GM19238 (cell line): ENCODE measurements at regions not wholly inside any gene's neighbourhood (a gene's known extent, or its start where the extent isn't known, plus 50 kb on each side); places are given as distances from the start of the nearest gene placed in this dataset.
"Not testable (repeated sequence)": the region's sequence is repeated elsewhere in the genome, so short reads cannot be mapped to it uniquely, and the experiment has no call there.

Experiments
- DNase-seq: peaks from one replicate; pipeline ENCODE4 v3.0.0; 2011; ENCODE audit warnings: low spot score; ENCODE audit not compliant: insufficient read length

DNA sequence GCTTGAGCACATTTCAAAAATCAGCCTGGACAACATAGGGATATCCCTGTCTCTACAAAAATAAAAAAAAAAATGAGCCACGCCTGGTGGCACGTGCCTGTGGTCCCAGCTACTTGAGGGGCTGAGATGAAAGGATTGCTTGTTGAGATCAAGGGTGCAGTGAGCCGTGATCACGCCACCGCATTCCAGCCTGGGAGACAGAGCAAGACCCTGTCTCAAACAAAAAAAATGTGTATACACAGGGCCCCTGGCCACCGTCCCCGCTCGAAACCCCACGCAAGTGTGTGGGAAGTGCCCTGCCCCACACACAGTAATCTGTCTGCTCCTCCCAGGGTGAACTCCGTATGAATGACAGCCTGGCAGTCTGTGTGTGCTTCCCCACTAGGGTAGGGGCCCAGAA, 93.0 kb upstream of the RPL38 start:
- no peak for DNase-seq

DNA sequence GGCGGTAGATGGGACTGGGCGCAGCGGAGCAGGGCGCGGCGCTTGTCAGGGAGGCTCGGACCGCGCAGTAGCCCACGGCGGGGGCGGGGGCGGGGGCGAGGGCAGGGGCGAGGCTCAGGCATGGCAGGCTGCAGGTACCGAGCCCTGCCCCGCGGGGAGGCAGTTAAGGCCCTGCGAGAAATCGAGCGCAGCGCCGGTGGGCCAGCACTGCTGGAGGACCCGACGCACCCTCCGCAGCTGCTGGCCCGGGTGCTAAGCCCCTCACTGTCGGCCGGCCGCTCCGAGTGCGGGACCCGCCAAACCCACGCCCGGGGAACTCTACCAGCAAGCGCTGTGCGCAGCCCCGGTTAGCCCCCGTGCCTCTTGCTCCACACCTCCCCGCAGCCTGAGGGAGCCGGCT, 90.2 kb upstream of the RPL38 start:
- DNase-seq = no peak

DNA sequence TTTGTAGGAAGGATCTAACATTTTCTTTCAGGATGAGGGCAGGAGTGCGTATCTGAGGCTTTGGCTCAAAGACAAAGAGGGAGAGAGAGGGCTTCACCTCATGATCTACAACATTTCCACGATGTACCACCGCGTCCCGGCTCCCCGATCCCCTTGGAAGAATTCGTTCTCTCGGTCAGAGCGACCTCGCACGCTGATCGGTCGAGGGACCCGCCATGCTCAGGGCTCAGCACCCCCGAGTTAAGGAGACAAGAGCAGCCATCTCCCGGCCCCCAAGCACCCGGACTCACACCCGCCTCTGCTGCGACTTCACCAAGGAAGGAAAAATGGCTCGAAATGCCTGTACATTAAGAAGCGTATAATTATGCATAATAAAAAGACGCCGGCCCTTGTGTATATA, 89.5 kb upstream of the RPL38 start:
- no peak for DNase-seq

DNA sequence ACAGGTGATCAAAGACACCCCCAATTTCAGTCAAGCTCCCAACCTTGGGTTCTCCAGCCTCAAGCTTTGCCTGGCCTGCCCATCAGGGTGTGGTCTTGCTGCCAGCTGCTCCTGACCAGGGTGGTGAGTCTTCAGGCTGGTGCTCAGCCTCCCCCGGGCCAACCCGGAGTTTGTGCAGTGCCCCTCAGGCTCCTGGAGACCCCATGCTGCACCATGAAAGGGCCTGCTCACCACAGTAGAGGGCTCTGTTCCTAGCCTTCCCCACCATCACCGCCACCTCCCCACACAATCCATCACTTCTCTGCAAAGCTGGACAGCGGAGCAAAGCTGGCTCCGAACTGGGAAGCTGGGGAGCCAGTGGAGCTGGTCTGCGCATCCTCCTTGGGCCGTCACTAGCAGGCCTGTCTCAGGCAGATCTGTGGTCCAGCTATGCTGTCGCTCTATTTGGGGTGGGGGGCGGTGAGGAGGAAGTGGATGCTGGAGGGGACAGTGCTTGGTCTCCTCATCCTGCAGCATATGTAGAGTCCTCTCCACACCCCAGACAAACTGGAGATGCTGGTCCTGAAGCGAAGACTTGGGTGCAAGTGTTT, 88.5 kb upstream of the RPL38 start:
- no peak for DNase-seq

DNA sequence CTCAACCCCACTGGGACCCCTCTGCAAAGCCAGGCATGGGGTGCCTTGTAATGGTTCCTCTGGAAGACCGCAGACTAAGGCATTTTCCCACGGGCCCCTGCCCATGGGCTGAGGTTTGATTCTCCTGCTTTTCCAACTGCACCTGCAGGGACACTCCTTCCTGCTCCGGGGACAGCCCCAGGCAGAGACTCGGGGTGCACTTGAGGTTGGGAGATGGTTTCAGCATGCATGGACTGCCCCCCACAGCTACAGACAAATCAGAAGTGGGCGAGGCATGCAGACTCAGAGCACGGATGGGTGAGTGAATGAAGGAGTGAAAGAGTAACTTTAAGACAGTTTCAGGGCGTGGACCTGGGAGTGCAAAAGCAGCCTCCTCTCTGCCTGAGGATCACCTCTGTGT, 87.9 kb upstream of the RPL38 start:
- DNase-seq = no peak

DNA sequence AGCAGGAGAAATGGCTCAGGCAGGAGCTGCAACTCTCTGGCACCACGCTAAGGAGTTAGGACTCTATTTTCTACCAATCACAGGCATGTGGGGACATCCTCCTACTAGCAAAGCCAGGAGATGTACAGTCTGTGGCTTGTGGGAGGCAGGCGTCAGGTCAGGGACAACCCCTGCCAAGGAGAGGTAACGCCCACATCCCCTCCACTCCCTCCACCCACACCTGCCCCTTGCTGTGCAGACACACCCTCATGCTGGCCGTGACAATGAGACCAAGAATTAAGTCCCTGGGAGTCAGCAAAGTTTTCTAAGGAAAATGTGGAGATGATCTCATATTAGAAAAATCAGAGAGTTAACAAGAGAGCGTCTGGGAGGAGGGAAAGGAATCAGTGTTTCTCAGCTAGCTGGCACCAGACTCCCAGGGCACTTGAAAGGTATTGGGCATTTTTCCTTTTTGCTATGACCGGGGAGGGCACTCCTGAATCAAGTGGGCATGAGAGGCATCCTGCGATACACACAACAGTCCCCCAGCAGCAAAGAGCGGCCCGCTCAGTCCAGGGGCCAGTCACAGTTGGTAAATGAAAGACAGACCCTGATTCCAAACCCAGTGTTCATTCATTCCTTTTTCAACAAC, 87.3 kb upstream of the RPL38 start:
- DNase-seq = no peak

DNA sequence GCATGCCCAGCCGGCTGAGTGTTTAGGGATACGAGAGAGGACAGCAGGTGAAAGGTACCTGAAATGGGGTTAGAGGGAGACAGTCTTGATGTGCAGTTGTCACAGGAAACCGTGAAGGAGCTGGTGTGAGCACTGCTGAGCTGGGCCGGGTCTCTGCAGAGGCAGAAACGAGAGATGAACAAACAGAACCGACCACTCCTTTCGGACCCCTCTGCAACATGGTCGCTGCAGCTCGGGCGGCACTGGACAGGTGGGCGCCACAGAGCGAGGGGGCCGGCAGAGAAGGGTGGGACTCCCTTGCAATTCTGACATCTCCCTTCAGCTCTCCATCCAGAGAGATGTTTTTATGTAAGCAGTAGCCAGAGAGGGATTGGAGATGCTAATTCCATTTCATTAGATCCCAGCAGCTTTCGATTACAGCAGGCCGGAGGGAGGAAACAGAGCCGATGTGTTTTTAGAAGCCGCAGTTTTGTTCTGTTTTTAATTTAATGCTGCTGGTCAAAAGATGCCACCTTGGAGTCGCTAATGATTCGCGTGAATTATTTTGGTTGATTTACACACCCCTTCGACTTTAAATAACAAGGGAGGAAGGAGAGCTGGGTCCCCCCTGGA, 86.3 kb upstream of the RPL38 start:
- DNase-seq = no peak

DNA sequence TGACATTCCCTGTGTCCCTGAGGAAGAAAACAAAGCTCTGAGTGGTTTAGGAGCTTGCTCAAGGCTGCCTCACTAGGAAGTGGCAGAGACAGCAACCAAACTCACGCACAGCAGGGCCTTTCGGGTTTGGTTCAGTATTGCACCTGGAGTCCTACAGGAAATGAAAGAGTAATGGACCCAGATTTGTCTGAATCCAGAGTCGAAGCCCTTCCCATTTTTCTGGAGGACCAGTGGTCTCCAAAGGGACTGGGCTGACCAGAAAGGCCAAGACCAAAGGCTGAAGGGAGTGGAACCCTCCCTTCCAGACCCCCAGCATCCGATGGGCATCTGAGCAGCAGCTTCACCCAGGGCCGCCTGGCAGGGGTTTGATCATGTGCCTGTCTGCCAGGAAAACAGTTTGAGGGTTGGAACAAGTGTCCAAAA, 85.5 kb upstream of the RPL38 start:
- no peak for DNase-seq

DNA sequence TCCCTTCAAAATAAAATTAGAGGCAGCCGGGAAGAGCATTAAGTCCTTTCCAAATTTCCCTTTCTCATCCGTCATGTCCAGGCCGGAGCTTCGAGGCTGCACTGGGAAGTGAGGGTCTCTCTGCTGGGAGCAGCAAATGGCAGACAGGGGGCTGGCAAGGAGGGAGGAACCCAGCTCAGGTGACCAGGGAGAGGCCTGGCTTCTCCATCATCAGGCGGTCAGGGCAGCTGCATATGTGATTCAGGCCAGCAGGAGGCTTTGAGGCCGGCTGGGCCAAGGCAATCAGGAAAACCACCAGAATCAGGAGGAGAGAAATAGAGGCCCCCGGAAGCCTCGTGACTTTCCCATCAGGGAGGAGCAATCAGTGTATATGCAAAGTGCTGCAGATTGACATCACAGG, 85.0 kb upstream of the RPL38 start:
- no peak for DNase-seq

DNA sequence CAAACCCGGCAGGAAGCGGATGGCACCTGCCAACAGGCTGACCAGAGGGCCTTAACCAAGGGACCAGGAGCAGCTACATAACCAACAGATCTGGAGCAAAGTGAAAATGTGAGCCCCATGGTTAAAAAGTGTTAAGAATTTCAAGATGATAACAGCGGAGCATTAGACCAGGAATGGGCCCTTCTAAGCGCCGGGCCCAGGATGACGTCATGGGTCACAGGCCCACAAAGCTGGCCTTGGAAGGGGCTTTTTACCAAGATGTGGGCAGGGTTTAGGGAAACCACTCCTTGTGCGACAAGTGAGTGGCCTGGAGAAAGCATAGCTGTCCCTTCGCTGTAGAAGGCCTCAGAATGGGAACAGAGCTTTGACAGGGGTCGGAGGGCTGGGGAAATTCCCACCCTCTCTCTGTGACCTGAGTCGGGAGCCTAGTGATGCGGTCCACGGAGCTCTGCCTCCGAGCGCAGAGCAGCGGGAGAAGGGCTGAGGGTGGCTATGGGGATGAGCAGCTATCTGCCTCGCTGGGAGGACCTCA, 84.4 kb upstream of the RPL38 start:
- DNase-seq = no peak

DNA sequence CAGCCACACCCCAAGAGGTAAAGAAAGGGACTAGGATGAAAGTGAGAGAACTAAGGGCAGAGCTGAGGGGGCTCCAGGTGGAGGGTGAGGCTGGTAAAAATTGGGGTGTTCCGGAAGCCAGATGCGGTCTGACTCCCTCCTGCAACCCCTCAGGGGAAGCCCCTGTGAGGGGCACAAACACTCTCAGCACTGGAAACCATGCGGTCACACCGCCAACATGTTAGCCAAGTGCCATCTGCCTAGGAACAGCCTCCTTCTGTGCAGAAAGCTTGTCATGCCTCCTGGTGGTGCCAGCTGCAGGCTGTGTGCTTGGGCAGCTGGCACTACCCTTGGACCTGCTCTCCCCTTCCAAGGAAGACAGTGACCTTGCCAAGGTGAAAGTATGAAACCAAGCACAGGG, 83.5 kb upstream of the RPL38 start:
- no peak for DNase-seq

DNA sequence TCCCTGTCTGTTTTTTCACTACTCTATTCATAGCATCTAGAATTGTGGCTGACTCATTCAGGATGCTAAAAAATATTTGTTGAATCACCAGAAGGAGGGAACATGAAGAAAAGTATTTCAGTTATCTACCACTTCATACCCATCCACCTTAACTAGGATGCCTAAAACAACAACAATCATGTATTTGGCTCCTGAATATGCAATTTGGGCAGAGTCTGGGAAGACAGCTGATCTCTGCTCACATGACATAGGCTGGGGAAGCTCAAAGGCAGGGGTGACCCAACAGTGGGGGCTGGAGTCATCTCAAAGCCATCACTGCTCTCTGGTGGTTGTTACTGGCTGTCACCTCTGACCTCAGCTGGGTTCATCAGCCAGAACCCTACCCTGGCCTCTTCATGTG, 80.1 kb upstream of the RPL38 start:
- DNase-seq = no peak

DNA sequence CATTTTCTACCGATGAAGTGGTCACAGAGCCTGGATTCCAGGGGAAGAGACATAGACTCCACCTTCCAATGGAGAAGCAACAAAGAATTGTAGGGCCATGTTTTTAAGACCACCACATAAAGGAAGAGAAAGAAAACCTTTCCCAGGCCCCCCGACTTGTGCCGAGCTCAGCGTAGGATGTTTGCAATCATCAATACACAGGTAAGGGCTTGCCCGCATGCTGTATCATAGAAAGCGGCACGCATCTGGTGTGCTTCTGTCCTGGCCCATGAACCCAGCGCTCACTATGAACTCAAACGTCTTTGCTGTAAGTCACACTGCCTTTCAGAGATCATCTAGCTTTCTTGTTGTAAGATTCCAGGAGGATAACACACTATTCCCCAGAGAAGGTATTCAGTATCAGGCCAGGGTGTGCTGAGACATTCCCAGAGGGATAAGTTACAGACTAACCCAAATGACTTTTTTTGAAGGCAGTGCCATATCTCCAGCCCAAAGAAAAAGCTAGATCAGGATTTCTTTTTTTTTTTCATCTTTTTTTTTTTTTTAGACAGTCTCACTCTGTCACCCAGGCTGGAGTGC, 79.5 kb upstream of the RPL38 start:
- no peak for DNase-seq

DNA sequence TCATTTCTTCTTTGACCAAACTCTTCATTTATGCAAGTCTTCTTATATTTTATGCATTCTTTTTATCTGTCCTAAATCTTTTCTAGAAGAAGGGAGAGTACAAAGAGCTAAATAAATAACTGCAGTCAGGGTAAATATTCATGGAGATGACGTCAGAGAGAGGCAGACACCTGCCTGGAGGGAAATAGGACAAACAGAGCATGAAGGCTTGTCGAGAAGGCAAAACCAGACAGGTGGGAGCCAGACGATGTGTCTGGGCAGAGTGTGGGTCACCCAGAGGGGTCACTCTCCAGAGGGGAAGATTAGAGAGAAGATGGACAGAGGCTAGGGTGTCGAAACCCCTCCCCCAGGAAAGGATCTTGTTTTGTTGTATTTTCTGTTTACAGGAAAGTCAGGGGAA, 78.3 kb upstream of the RPL38 start:
- no peak for DNase-seq

DNA sequence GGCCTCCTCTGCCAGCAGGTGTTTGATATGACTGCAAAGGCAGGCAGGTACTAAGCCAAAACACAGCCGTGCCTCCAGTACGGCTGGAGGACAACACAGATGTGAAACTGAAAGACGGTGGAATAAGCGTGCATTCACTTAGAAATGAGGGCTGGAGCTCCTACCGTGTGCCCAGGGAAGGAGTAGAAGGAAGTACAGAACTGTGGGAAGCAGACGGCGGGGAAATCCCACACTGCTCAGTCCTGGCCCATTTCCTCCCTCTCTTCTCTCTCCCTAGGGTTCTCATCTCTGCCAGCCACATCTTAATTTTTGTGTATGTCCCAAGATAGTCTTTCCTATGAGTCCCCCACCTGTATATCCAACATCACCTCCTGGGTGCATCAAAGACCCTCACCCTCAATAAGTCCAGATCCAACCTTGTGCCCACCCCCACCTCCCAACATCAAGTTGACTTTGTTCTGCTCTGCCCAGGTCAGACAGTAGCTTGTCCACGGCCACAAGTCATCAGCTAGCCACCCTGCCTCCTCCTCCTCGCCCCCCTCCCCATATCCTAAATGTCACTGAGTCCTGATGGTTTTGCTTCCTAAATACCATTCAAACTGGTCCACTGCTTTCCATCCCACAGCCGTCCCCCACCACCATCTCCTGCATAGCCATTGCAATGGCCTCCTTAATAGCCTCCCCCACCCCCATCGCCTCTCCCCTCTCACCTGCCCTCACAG, 77.1 kb upstream of the RPL38 start:
- no peak for DNase-seq

DNA sequence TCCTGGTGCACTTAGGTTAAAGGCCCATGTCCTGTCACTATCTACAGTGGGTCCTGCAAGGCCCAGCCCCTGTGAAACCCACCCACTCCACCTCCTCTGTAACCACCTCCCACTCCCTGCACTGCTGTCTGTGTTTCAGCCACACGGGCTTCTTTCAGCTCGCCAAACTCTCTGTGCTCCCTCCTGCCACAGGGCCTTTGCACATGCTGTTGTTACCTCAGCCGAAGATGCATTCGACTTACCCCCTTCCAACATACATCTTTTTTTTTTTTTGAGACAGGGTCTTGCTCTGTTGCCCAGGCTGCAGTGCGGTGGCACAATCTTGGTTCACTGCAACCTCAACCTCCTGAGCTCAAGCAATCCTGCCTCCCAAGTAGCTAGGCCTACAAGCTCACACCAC, 76.5 kb upstream of the RPL38 start:
- no peak for DNase-seq

DNA sequence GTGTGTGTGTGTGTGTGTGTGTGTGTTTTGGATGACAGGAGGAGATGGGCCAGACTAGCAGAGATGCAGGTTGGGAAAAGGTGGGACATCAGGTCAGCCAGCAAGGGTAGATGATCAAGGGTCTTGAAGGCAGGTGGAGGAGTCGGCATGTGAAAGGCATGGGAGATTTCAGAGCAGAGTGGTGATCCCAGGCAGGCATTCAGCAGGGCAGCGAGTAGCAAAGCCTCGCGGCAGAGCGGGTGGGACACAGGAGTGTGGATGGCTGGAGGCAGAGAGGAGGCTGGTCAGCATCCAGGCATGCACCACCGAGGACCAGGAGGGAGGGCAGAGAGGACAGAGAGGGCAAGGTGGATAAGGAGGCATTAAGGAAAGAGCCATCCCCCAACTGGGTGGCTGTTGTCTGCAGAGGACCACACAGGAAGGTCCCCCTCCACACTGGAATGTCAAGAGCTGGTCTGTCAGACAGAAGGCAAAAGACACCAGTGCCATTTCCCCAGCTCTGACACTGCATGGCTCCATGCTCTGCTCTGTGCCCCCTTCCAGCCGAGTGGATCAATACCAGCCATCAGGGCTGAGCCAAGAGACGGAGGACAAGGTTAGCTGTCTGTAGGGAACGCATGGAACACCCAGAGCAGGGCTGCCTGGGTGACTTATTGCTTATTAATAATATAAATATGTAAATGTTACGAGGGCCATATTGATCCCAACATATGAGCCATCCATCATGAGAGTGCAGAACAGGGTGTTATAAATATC, 74.8 kb upstream of the RPL38 start:
- DNase-seq = no peak

DNA sequence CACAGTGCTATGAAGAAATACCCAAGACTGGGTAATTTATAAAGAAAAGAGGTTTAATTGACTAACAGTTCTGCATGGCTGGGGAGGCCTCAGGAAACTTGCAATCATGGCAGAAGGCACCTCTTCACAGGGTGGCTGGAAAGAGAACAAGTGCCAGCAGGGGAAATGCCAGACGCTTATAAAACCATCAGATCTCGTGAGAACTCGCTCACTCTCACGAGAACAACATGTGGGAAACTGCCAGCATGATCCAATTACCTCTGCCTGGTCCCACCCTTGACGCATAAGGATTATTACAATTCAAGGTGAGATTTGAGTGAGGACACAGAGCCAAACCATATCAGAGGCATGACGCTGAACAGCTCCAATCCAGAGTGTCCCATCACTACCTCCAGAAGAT, 73.7 kb upstream of the RPL38 start:
- DNase-seq = not testable (repeated sequence)

DNA sequence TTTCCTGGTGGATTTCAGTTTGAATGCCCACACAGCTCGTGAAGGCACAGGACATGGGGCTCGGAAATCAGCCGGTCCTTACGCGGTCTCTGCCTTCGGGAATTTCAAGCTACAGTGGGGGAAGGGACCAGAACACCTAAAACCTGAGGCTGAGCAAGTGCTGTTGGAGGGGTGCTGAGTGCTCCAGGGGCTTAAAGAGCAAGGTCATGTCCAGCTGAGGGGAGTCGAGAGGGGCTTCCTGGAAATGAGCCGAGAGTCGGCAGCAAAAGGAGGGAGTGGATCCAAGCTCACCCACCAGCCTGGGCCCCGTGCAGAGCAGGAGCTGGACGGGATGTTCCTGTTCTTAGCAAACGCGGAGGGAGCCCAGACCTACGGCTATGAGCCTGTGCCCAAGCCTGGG, 73.2 kb upstream of the RPL38 start:
- DNase-seq = no peak

DNA sequence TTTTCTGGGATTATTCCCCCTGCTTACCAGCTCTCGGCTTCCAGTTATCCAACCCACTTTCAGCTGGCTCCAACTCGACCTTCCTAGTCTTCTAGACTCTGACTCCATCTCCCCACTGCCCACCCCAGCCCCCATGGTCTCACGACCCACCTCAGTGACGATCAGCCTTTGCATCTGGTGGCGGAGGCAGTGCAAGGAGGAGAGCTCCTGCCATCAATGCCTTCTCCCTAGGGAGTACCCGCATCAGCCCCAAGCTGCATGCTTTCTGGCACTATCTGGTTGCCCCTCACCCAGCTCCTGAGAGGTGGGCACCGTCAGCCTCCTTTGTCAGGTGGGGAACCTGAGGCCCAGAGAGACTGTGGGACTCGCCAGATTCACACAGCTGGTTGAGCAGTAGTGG, 72.6 kb upstream of the RPL38 start:
- no peak for DNase-seq

DNA sequence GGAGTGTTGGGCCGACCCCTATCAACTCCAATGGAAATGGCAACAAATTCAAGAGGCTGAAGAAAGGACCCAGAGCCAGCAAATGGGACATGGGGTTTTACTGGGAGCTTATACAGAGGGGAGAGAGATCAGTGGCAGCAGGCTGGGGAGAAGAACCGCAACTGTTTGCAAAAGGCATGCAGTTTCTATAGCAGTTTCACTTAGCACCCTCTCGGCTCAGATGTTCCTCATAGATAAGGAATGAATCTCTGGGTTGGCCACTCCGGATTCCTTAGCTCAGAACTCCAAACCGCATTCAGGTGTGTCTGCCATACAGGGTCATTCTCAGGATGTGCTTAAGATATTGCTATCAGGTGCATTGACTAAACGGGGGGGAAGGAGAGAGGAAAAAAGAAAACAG, 71.1 kb upstream of the RPL38 start:
- no peak for DNase-seq
